ENCODE measurements at regions not wholly inside any gene's neighbourhood (a gene's known extent, or its start where the extent isn't known, plus 50 kb on each side); places are given as distances from the start of the nearest gene placed in this dataset.

DNA sequence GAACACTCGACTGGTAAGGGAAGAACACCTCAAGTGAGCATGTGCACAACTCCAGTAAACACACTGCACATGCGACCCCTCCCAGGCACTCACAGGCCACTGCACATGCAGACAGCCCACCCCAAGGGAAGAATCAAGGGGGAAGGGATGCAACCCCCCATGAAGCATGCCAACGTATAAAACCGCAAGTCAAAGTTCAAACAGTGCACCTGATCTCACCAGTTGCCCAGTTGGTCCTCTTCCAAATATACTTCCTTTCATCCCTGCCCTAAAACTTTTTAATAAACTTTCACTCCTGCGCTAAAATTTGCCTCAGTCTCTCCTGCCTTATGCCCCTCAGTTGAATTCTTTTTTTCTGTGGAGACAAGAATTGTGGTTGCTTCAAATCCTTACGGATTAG, 51.0 kb upstream of the TOM1L1 start:
- DNase-seq: no peak
- Histone ChIP-seq H3K4me2 (ENCODE audit: low read depth, low read length, poor library complexity, severe bottlenecking) (no peak overlapping the region), H3K4me3 (ENCODE audit: low read length) (no peak overlapping the region), H3K4me1 (ENCODE audit: low read length) (peaks cover 4% of the 10 kb centered on the region), H3K9me3 (ENCODE audit: low read length) (no peaks in the 10 kb centered on the region), H3K9ac (ENCODE audit: low read length) (no peak overlapping the region), H3K27me3 (ENCODE audit: low read length) (no peaks in the 10 kb centered on the region), H3K79me2 (ENCODE audit: low read length) (no peaks in the 10 kb centered on the region), H3K36me3 (ENCODE audit: insufficient read depth, low read length) (no peaks in the 10 kb centered on the region), H3K9me2 (replicated peaks; ENCODE audit: insufficient read depth, low read length) (no peaks in the 10 kb centered on the region), H2AFZ (ENCODE audit: low read length) (no peak overlapping the region), H4K20me1 (ENCODE audit: insufficient read depth, low read depth, low read length) (no peaks in the 10 kb centered on the region), H3K27ac (ENCODE audit: low read length) (no peak overlapping the region)
